CD4-positive, alpha-beta T cell treated with Interleukin-6 for 4 hours (primary cell): ENCODE measurements at regions not wholly inside any gene's neighbourhood (a gene's known extent, or its start where the extent isn't known, plus 50 kb on each side); places are given as distances from the start of the nearest gene placed in this dataset.

ENCODE experiments used
- DNase-seq: peaks from one replicate; pipeline ENCODE4 v3.0.0-alpha.2; 2020; ENCODE audit warnings: mixed read lengths

DNA sequence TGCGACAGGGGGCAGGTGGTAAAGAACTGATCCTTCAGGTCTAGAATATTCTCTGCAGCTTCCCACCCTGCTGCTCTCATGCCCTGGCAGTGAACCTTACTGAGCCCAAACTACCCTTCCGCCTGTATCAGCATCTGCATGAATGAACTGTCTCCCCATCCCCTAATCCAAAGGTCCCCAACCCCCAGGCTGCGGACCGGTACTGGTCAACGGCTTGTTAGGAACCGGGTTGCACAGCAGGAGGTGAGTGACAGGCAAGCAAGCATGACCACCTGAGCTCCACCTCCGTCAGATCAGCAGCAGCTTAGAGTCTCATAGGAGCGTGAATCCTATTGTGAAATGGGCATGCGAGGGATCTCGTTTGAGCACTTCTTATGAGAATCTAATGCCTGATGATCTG lies 58.2 kb upstream of the LMO1 start:
- no peak for DNase-seq

GRCh38 chr11:8320076-8320475 lies 56.4 kb upstream of the LMO1 start:
- no peak for DNase-seq

GRCh38 chr11:8318536-8318935 lies 54.9 kb upstream of the LMO1 start:
- no peak for DNase-seq

GRCh38 chr11:8317159-8317558 lies 53.5 kb upstream of the LMO1 start:
- DNase-seq: no peak

DNA sequence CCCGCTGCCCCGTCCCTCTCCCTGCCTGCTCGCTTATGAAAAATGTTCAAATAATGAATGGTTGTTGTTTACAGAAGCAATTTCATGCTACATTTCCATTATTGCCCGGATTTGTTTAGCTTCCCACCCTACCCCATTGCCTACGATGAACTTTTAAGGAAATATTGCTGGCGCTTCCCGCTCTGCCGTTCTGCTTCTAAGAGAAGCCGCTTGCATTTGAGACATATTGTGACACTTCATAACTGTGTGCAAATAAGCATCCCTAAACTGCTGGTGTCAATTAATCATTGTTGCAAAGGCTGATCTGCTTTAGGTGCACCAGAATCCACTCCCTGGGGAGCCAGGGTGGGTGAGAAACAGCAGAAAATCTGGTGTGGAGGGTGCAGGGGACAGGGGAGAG lies 52.3 kb upstream of the LMO1 start:
- DNase-seq: no peak

- no peak for DNase-seq
Measured at GRCh38 chr11:8315463-8315862, 51.8 kb upstream of the LMO1 start.

DNA sequence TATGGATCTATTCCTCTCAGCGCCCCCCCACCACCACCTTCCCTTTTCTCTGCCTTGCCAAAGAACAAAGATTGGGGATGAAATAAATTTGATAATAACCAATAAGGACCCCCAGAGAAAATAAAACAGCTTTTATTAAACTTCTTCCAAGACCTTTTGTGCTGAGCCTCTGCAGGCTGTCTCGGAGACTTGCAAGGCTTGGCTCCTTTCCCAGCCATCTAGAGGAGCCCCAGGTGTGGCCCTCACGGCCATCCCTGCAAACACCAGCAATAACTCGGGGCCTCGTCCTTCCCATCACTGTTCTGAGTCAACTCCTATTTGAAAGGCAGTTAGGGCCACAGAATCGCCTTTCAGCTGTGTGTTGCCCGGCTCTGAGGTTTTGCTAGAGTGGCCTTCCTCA lies 51.2 kb upstream of the LMO1 start:
- no peak for DNase-seq

DNA sequence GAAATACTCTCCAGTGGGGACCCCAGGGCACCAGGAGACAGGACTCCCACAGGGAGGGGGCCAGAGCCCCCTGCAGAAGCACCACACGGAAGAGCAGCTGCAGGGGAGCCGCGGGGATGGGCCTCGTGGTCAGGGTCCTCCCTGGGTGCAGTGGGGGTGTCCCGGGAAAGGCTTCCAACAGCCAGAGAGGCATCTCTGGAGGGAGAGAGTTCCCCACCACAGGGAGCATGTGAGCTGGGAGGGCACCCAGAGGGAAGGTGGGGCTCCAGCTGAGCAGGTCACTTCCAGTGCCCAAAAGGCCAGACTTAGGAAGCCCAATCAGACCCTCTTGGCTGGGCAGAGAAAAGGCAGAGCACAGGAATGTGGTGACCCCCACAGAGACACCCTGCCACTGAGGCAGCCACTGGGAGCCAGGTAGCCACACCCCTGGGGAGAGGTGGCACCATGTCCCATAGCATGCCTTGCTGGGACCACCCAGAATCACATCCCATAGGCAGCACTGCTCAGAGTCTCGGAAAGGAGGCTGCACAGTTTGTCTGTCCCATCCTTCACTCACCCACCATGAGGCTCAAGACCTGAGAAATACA lies 49.9 kb upstream of the LMO1 start:
- DNase-seq: no peak
